Fibroblast of lung (primary cell): ENCODE measurements at regions not wholly inside any gene's neighbourhood (a gene's known extent, or its start where the extent isn't known, plus 50 kb on each side); places are given as distances from the start of the nearest gene placed in this dataset.

ENCODE experiments used
- DNase-seq, 2 donors: peaks; one replicate each; pipeline versions ENCODE4 v3.0.0 to v3.0.0-alpha.2; 2010; ENCODE audit warnings: low read depth in 2 of 2
- H2AFZ ChIP-seq: 2 replicates; pipeline ENCODE4 v1.5.1; 2012; ENCODE audit warnings: low read length, control low read depth, inconsistent platforms
- H3K27ac ChIP-seq: 2 replicates; pipeline ENCODE4 v1.5.1; 2011; ENCODE audit warnings: low read length, control low read depth; ENCODE audit not compliant: insufficient read depth
- H3K27me3 ChIP-seq: 2 replicates; pipeline ENCODE4 v1.5.1; 2011; ENCODE audit warnings: mild to moderate bottlenecking, low read length; ENCODE audit not compliant: control insufficient read depth, insufficient read depth
- H3K36me3 ChIP-seq: 2 replicates; pipeline ENCODE4 v1.5.1; 2011; ENCODE audit warnings: low read length; ENCODE audit not compliant: control insufficient read depth, insufficient read depth
- H3K4me1 ChIP-seq: 2 replicates; pipeline ENCODE4 v1.5.1; 2011; ENCODE audit warnings: low read length; ENCODE audit not compliant: control insufficient read depth, insufficient read depth; ENCODE audit errors: extremely low read depth
- H3K4me2 ChIP-seq: 2 replicates; pipeline ENCODE4 v1.5.1; 2011; ENCODE audit warnings: low read length, control low read depth; ENCODE audit not compliant: insufficient read depth; ENCODE audit errors: extremely low read depth
- H3K4me3 ChIP-seq, 4 experiments: fragments of 200-600 bp in 1 of 4; sonication (generic) in 1 of 4; replicated peaks in 1 of 4; 2 replicates each; pipeline ENCODE4 v1.5.1; 2011 to 2016; ENCODE audit warnings: low read length in 4 of 4, low read depth in 3 of 4, mild to moderate bottlenecking in 3 of 4, control low read depth in 2 of 4, inconsistent platforms in 1 of 4, mixed read lengths in 1 of 4; ENCODE audit not compliant: insufficient read depth in 1 of 4; ENCODE audit errors: control extremely low read depth in 1 of 4
- H3K79me2 ChIP-seq: 2 replicates; pipeline ENCODE4 v1.5.1; 2012; ENCODE audit warnings: mild to moderate bottlenecking, low read length, inconsistent platforms; ENCODE audit not compliant: control insufficient read depth, insufficient read depth
- H3K9ac ChIP-seq: 2 replicates; pipeline ENCODE4 v1.5.1; 2011; ENCODE audit warnings: mild to moderate bottlenecking, low read length, control low read depth; ENCODE audit not compliant: insufficient read depth
- H3K9me3 ChIP-seq: 2 replicates; pipeline ENCODE4 v1.5.1; 2012; ENCODE audit warnings: low read depth, low read length; ENCODE audit not compliant: control insufficient read depth, insufficient read depth
- H4K20me1 ChIP-seq: 2 replicates; pipeline ENCODE4 v1.5.1; 2011; ENCODE audit warnings: low read length; ENCODE audit not compliant: control insufficient read depth, insufficient read depth; ENCODE audit errors: extremely low read depth
- CTCF ChIP-seq, 2 donors: IDR thresholded peaks in 1 of 2; conservative IDR thresholded peaks in 1 of 2; 1 replicate in 1 of 2; 2 replicates in 1 of 2; pipeline ENCODE4 v1.5.1; 2011 to 2012; ENCODE audit warnings: low read length in 2 of 2, control low read depth in 1 of 2, inconsistent platforms in 1 of 2, low read depth in 1 of 2, mild to moderate bottlenecking in 1 of 2
- EZH2 ChIP-seq: IDR thresholded peaks from 2 replicates; pipeline ENCODE4 v1.5.1; 2012; ENCODE audit warnings: low read length, control low read depth, mild to moderate bottlenecking; ENCODE audit errors: missing control alignments

DNA sequence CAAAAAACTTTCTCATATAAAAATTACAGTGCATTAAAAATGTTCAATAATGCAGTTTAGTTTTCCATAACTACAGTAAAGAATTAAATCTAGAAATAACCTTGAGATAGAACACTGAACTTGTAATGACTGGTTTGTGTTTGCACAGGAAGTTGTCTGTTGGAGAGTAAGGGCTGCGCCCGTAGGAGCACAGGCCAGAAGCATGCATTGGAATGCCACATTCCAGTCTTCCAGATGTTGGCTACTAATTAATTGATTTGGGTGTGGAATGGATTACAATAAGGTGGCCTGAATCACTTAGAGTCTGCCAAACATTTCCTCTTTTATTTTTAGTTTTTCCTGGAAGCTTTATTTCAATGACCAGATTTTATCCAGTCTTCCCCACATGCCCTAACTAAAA lies 582.6 kb upstream of the MMS22L start:
- Histone ChIP-seq H3K4me2 (no peak overlapping the region), H3K79me2 (no peaks in the 10 kb centered on the region), H2AFZ (no peak overlapping the region), H3K27ac (no peak overlapping the region), H3K4me1 (no peaks in the 10 kb centered on the region), H3K36me3 (no peaks in the 10 kb centered on the region), H3K9me3 (no peaks in the 10 kb centered on the region), H3K4me3 (no peak overlapping the region), H3K9ac (no peak overlapping the region), H4K20me1 (no peaks in the 10 kb centered on the region), H3K27me3 (no peaks in the 10 kb centered on the region)
- TF ChIP-seq EZH2 (no peak), CTCF (conservative IDR thresholded peaks at IDR 0.05 in 1 of 2, IDR thresholded peaks at IDR 0.05 in 1 of 2; ENCODE audit: low read depth in 1 of 2, low read length in 2 of 2) (no peak)
- no peak for DNase-seq

- Histone ChIP-seq H2AFZ (no peak overlapping the region), H4K20me1 (no peaks in the 10 kb centered on the region), H3K36me3 (no peaks in the 10 kb centered on the region), H3K79me2 (no peaks in the 10 kb centered on the region), H3K4me2 (no peak overlapping the region), H3K4me3 (no peak overlapping the region), H3K27ac (no peak overlapping the region), H3K9me3 (no peaks in the 10 kb centered on the region), H3K9ac (no peak overlapping the region), H3K4me1 (no peaks in the 10 kb centered on the region), H3K27me3 (no peaks in the 10 kb centered on the region)
- no peak for DNase-seq
- TF ChIP-seq CTCF (conservative IDR thresholded peaks at IDR 0.05 in 1 of 2, IDR thresholded peaks at IDR 0.05 in 1 of 2; ENCODE audit: low read depth in 1 of 2, low read length in 2 of 2) (no peak), EZH2 (no peak)
Observed at GRCh38 chr6:97866616-97867015, 583.6 kb upstream of the MMS22L start.

DNA sequence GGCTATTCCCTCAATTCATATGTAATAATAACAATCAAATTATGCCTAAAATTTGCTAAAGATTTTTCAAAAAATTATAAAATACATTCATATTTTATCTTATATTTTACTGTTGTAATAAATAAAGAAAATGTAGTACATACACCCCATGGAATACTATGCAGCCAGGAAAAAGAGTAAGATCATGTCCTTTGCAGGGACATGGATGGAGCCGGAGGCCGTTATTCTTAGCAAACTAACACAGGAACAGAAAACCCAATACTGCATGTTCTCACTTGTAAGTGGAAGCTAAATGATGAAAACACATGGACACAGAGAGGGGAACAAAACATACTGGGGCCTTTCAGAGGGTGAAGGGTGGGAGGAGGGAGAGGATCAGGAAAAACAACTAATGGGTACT lies 584.2 kb upstream of the MMS22L start:
- Histone ChIP-seq H3K4me1 (no peaks in the 10 kb centered on the region), H2AFZ (no peak overlapping the region), H3K36me3 (no peaks in the 10 kb centered on the region), H3K4me2 (no peak overlapping the region), H3K27me3 (no peaks in the 10 kb centered on the region), H3K27ac (no peak overlapping the region), H3K79me2 (no peaks in the 10 kb centered on the region), H3K9me3 (no peaks in the 10 kb centered on the region), H3K9ac (no peak overlapping the region), H4K20me1 (no peaks in the 10 kb centered on the region), H3K4me3 (no peak overlapping the region)
- no peak for DNase-seq
- no peak for TF ChIP-seq EZH2
- TF ChIP-seq CTCF (conservative IDR thresholded peaks at IDR 0.05 in 1 of 2, IDR thresholded peaks at IDR 0.05 in 1 of 2; ENCODE audit: low read depth in 1 of 2, low read length in 2 of 2) = no peak
